ENCODE measurements at regions not wholly inside any gene's neighbourhood (a gene's known extent, or its start where the extent isn't known, plus 50 kb on each side); places are given as distances from the start of the nearest gene placed in this dataset.

- TF ChIP-seq CTCF (IDR thresholded peaks at IDR 0.05) (no peak), POLR2AphosphoS5 (IDR thresholded peaks at IDR 0.05) (no peak)
These were observed 79.6 kb upstream of the FGFR2 start for GRCh38 chr10:121677880-121678279.
